KMS-11 (cell line): ENCODE measurements at regions not wholly inside any gene's neighbourhood (a gene's known extent, or its start where the extent isn't known, plus 50 kb on each side); places are given as distances from the start of the nearest gene placed in this dataset.

Experiments
- H2AFZ ChIP-seq: fragments of 200-600 bp; sonication (generic); 2 replicates; pipeline ENCODE4 v1.6.1; 2016; ENCODE audit warnings: antibody characterized with exemption, mixed run types, low read depth
- H3K27ac ChIP-seq: fragments of 200-600 bp; sonication (generic); 2 replicates; pipeline ENCODE4 v1.6.1; 2016; ENCODE audit warnings: mild to moderate bottlenecking, mixed run types
- H3K27me3 ChIP-seq: fragments of 200-600 bp; sonication (generic); 2 replicates; pipeline ENCODE4 v1.6.1; 2017; ENCODE audit warnings: mild to moderate bottlenecking, low read depth, mixed run types, moderate library complexity; ENCODE audit not compliant: insufficient read depth
- H3K36me3 ChIP-seq: fragments of 200-600 bp; sonication (generic); 2 replicates; pipeline ENCODE4 v1.6.1; 2017; ENCODE audit warnings: mild to moderate bottlenecking, mixed run types; ENCODE audit not compliant: insufficient read depth
- H3K4me1 ChIP-seq: fragments of 200-600 bp; sonication (generic); 2 replicates; pipeline ENCODE4 v1.6.1; 2016; ENCODE audit warnings: mild to moderate bottlenecking, low read depth, mixed run types; ENCODE audit not compliant: poor library complexity, severe bottlenecking
- H3K4me2 ChIP-seq: fragments of 200-600 bp; sonication (generic); 2 replicates; pipeline ENCODE4 v1.7.0; 2016; ENCODE audit warnings: mild to moderate bottlenecking, mixed run types
- H3K4me3 ChIP-seq: fragments of 200-600 bp; sonication (generic); IDR thresholded peaks from 2 replicates; pipeline ENCODE4 v1.6.1; 2017; ENCODE audit warnings: low read depth, low read length, mixed read lengths; ENCODE audit not compliant: insufficient read depth
- H3K79me2 ChIP-seq: fragments of 200-600 bp; sonication (generic); 2 replicates; pipeline ENCODE4 v1.6.1; 2016; ENCODE audit warnings: low read depth, mixed run types; ENCODE audit not compliant: insufficient read depth
- H3K9ac ChIP-seq: fragments of 200-600 bp; sonication (generic); 2 replicates; pipeline ENCODE4 v1.6.1; 2016; ENCODE audit warnings: mild to moderate bottlenecking, mixed run types
- H4K20me1 ChIP-seq: fragments of 200-600 bp; sonication (generic); 2 replicates; pipeline ENCODE4 v1.6.1; 2016; ENCODE audit warnings: mild to moderate bottlenecking, mixed run types; ENCODE audit not compliant: insufficient read depth
- CTCF ChIP-seq: fragments of 200-600 bp; sonication (generic); conservative IDR thresholded peaks from 2 replicates; pipeline ENCODE4 v1.6.1; 2017; ENCODE audit warnings: low read depth, mild to moderate bottlenecking, antibody characterized with exemption, low read length, moderate library complexity, mixed read lengths

GRCh38 chr3:137524751-137525150 lies 239.4 kb upstream of the SOX14 start:
- Histone ChIP-seq H3K79me2 (no peaks in the 10 kb centered on the region), H3K4me3 (no peak overlapping the region), H3K27ac (no peak overlapping the region), H3K9ac (no peak overlapping the region), H3K4me2 (no peak overlapping the region), H3K4me1 (no peaks in the 10 kb centered on the region), H2AFZ (no peak overlapping the region), H3K36me3 (no peaks in the 10 kb centered on the region), H3K27me3 (no peaks in the 10 kb centered on the region), H4K20me1 (no peaks in the 10 kb centered on the region)
- TF ChIP-seq CTCF = no peak

- no peak overlapping the region for H3K9ac ChIP-seq
Measured at GRCh38 chr3:137525471-137525870, 238.6 kb upstream of the SOX14 start.

GRCh38 chr3:137542049-137542448 lies 222.1 kb upstream of the SOX14 start:
- Histone ChIP-seq H3K4me3 (no peak overlapping the region), H3K27ac (no peak overlapping the region), H3K79me2 (no peaks in the 10 kb centered on the region), H3K4me2 (no peak overlapping the region), H3K36me3 (no peaks in the 10 kb centered on the region), H2AFZ (no peak overlapping the region), H3K4me1 (no peaks in the 10 kb centered on the region), H3K27me3 (no peaks in the 10 kb centered on the region), H4K20me1 (no peaks in the 10 kb centered on the region), H3K9ac (no peak overlapping the region)
- no peak for TF ChIP-seq CTCF

More at GRCh38 chr3:137525471-137525870, 238.6 kb upstream of the SOX14 start:
- Histone ChIP-seq H2AFZ (no peak overlapping the region), H4K20me1 (no peaks in the 10 kb centered on the region), H3K36me3 (no peaks in the 10 kb centered on the region), H3K27ac (no peak overlapping the region), H3K27me3 (no peaks in the 10 kb centered on the region), H3K79me2 (no peaks in the 10 kb centered on the region), H3K4me1 (no peaks in the 10 kb centered on the region), H3K4me2 (no peak overlapping the region), H3K4me3 (no peak overlapping the region)
- no peak for TF ChIP-seq CTCF

DNA sequence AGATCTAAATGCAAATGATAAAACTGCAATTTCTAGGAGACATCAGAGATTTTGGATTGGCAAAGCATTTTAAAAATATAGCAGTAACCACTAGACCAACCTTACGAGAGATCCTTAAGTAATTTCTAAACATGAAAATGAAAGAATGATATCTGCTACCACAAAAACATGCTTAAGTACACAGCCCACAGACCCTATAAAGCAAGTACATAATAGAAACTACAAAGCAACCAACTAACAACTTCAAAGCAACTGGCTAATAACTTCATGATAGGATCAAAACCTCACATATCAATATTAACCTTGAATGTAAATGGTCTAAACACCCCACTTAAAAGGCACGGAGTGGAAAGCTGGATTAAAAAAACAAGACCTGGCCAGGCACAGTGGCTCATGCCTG lies 209.9 kb upstream of the SOX14 start:
- H3K9ac ChIP-seq = no peak overlapping the region
- H3K4me2 ChIP-seq = no peak overlapping the region
- H3K4me1 ChIP-seq = no peaks in the 10 kb centered on the region
- TF ChIP-seq CTCF = no peak
- H3K27ac ChIP-seq = no peak overlapping the region
- H3K79me2 ChIP-seq = no peaks in the 10 kb centered on the region
- H2AFZ ChIP-seq = no peak overlapping the region
- no peak overlapping the region for H3K4me3 ChIP-seq
- H3K36me3 ChIP-seq = no peaks in the 10 kb centered on the region
- H4K20me1 ChIP-seq = no peaks in the 10 kb centered on the region
- no peaks in the 10 kb centered on the region for H3K27me3 ChIP-seq
